ENCODE measurements at regions not wholly inside any gene's neighbourhood (a gene's known extent, or its start where the extent isn't known, plus 50 kb on each side); places are given as distances from the start of the nearest gene placed in this dataset.

DNA sequence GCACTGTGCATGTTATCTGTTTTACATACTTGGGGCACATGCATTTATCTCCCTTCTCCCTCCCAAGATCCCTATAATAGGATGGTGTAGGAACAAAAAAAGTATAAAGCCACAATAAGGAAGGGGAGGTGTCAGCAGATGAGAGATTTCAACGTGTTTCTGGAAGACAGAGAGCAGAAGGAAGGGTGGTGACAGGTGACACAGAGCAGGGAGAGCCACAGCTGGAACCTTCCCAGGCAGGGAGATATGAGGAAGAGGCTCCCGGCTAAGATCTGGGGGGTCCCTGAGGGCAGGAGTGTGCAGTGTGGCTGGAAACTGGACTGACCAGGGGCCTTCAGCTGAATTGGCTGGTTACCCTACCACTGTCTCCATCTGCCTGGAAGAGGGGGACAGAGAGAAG, 107.4 kb downstream of the BCOR start:
- no peak overlapping the region for H3K4me2 ChIP-seq (ENCODE audit: low read length)
- H3K9ac ChIP-seq (ENCODE audit: low read length): no peak overlapping the region
- H2AFZ ChIP-seq (ENCODE audit: low read depth, low read length): no peak overlapping the region
- no peak overlapping the region for H3K4me3 ChIP-seq (ENCODE audit: low read length)
- no peak overlapping the region for H3K27ac ChIP-seq (ENCODE audit: low read length)
- no peaks in the 10 kb centered on the region for H4K20me1 ChIP-seq (ENCODE audit: insufficient read depth, low read length)
- H3K36me3 ChIP-seq (replicated peaks; ENCODE audit: low read depth, low read length): no peaks in the 10 kb centered on the region
- 0 out of 2 replicates have a peak, but pooled peaks cover 3% of the 10 kb centered on the region for H3K27me3 ChIP-seq (ENCODE audit: low read depth, low read length)
- no peaks in the 10 kb centered on the region for H3K9me3 ChIP-seq (ENCODE audit: insufficient read depth, low read length)
- no peaks in the 10 kb centered on the region for H3K4me1 ChIP-seq (ENCODE audit: low read length)
- no peaks in the 10 kb centered on the region for H3K79me2 ChIP-seq (ENCODE audit: low read length)
- TF ChIP-seq EZH2phosphoT487 (IDR thresholded peaks at IDR 0.05; ENCODE audit: low read depth) (no peak), CTCF (IDR thresholded peaks at IDR 0.05; ENCODE audit: low read depth, low read length) (no peak)

DNA sequence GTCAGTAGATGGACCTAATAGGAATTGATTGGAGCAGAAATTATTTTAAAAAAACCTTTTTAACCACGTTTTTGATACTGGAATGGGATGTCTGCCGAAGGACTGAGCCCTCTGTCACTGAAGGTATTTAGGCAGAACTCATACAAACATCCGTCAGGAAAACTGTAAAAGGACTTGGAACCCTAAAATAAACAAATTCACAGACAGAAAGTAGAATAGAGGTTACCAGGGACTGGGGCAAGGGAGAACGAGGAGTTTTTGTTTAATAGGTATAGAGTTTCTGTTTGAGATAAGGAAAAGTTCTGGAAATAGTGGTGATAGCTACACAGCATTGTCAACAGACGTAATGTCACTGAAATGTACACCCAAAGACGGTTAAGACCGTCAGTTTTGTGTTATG, 105.5 kb downstream of the BCOR start:
- Histone ChIP-seq H3K27ac (ENCODE audit: low read length) (no peak overlapping the region), H4K20me1 (ENCODE audit: insufficient read depth, low read length) (no peaks in the 10 kb centered on the region), H3K4me2 (ENCODE audit: low read length) (no peak overlapping the region), H3K9ac (ENCODE audit: low read length) (no peak overlapping the region), H3K79me2 (ENCODE audit: low read length) (no peaks in the 10 kb centered on the region), H3K36me3 (replicated peaks; ENCODE audit: low read depth, low read length) (no peaks in the 10 kb centered on the region), H3K4me1 (ENCODE audit: low read length) (peaks cover 4% of the 10 kb centered on the region; the same call in 1 of the 2 replicates), H3K27me3 (ENCODE audit: low read depth, low read length) (0 out of 2 replicates have a peak, but pooled peaks cover 3% of the 10 kb centered on the region), H3K4me3 (ENCODE audit: low read length) (no peak overlapping the region), H2AFZ (ENCODE audit: low read depth, low read length) (no peak overlapping the region), H3K9me3 (ENCODE audit: insufficient read depth, low read length) (no peaks in the 10 kb centered on the region)
- no peak for TF ChIP-seq CTCF (IDR thresholded peaks at IDR 0.05; ENCODE audit: low read depth, low read length)
- no peak for TF ChIP-seq EZH2phosphoT487 (IDR thresholded peaks at IDR 0.05; ENCODE audit: low read depth)

DNA sequence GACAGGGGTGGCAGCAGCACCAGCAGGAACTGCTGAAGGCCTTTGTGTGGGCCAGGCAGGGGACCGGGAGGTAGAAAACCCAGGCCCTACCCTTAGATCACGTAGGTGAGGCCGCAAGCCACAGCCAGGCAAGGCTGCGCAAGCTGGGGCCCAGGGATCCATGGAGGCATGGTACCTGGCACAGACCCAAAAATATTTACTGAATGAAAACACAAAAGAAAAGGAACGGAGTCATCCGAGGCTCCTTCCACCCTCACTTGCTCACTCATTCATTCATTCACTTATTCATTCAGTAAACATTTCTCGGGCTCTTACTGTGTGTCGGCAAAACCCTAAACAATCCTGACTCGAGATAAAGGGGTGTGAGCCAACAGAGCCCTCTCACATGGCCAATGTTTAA, 102.3 kb downstream of the BCOR start:
- Histone ChIP-seq H3K4me1 (ENCODE audit: low read length) (peaks cover 4% of the 10 kb centered on the region; the same call in 1 of the 2 replicates), H3K79me2 (ENCODE audit: low read length) (no peaks in the 10 kb centered on the region), H3K4me2 (ENCODE audit: low read length) (no peak overlapping the region), H3K9ac (ENCODE audit: low read length) (no peak overlapping the region), H3K36me3 (replicated peaks; ENCODE audit: low read depth, low read length) (no peaks in the 10 kb centered on the region), H3K27ac (ENCODE audit: low read length) (no peak overlapping the region), H3K9me3 (ENCODE audit: insufficient read depth, low read length) (no peaks in the 10 kb centered on the region), H3K27me3 (ENCODE audit: low read depth, low read length) (no peaks in the 10 kb centered on the region), H2AFZ (ENCODE audit: low read depth, low read length) (no peak overlapping the region), H3K4me3 (ENCODE audit: low read length) (no peak overlapping the region), H4K20me1 (ENCODE audit: insufficient read depth, low read length) (no peaks in the 10 kb centered on the region)
- TF ChIP-seq CTCF (IDR thresholded peaks at IDR 0.05; ENCODE audit: low read depth, low read length) (no peak), EZH2phosphoT487 (IDR thresholded peaks at IDR 0.05; ENCODE audit: low read depth) (no peak)

DNA sequence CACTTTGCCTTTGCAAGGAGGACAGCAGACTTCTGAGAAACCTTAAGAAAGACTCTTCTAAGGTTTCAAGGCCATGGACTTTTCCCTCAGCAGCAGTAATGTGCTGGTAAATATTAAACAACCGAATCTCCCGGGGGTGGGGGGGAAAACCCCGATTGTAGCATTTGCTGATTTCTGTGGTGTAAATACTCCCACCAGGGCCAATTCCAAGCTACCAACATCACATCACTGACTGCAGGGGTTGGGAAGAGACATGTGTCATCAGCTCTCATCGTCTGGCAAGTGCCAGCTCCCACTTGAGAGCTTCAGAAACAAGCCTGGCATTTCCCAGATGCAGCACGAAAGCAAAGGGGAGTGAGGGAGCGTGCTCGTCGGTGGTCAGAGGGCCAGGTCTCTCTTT, 101.2 kb downstream of the BCOR start:
- peaks cover 4% of the 10 kb centered on the region; the same call in 1 of the 2 replicates for H3K4me1 ChIP-seq (ENCODE audit: low read length)

More for the DNA sequence above, 101.2 kb downstream of the BCOR start:
- Histone ChIP-seq H3K9me3 (ENCODE audit: insufficient read depth, low read length) (no peaks in the 10 kb centered on the region), H3K79me2 (ENCODE audit: low read length) (no peaks in the 10 kb centered on the region), H3K27ac (ENCODE audit: low read length) (no peak overlapping the region), H3K27me3 (ENCODE audit: low read depth, low read length) (no peaks in the 10 kb centered on the region), H4K20me1 (ENCODE audit: insufficient read depth, low read length) (no peaks in the 10 kb centered on the region), H3K4me3 (ENCODE audit: low read length) (no peak overlapping the region), H3K9ac (ENCODE audit: low read length) (no peak overlapping the region), H3K36me3 (replicated peaks; ENCODE audit: low read depth, low read length) (no peaks in the 10 kb centered on the region), H2AFZ (ENCODE audit: low read depth, low read length) (no peak overlapping the region), H3K4me2 (ENCODE audit: low read length) (no peak overlapping the region)
- TF ChIP-seq EZH2phosphoT487 (IDR thresholded peaks at IDR 0.05; ENCODE audit: low read depth) (no peak), CTCF (IDR thresholded peaks at IDR 0.05; ENCODE audit: low read depth, low read length) (no peak)

Data from OCI-LY3 (cell line).